Heart right ventricle (tissue), 16 donors: ENCODE measurements at regions not wholly inside any gene's neighbourhood (a gene's known extent, or its start where the extent isn't known, plus 50 kb on each side); places are given as distances from the start of the nearest gene placed in this dataset.
A peak's percentile ranks its signal among the peaks of the same experiment; 100 is the strongest.

Experiments
- ATAC-seq, 8 donors: fragments of 200-7000 bp; cut with Tn5 transposase; one replicate each; pipeline ENCODE4 v1.9.1; 2020; ENCODE audit warnings: mild to moderate bottlenecking in 8 of 8, moderate library complexity in 8 of 8, moderate number of reproducible peaks in 1 of 8
- DNase-seq, 2 donors: peaks; one replicate each; pipeline ENCODE4 v3.0.0-alpha.2; 2020
- H3K27ac ChIP-seq, 10 donors: fragments of 200-600 bp; sonication (generic) in 2 of 10; one replicate each; pipeline versions ENCODE4 v1.5.0 to v1.8.0; 2020 to 2022; ENCODE audit warnings: mild to moderate bottlenecking in 3 of 10
- H3K27me3 ChIP-seq, 7 donors: fragments of 200-600 bp; one replicate each; pipeline ENCODE4 v1.8.0; 2021 to 2022; ENCODE audit warnings: mild to moderate bottlenecking in 2 of 7
- H3K36me3 ChIP-seq, 9 donors: fragments of 200-600 bp; sonication (generic) in 1 of 9; one replicate each; pipeline versions ENCODE4 v1.5.0 to v1.8.0; 2020 to 2022; ENCODE audit warnings: mild to moderate bottlenecking in 2 of 9
- H3K4me1 ChIP-seq, 9 donors: fragments of 200-600 bp; sonication (generic) in 1 of 9; one replicate each; pipeline versions ENCODE4 v1.5.0 to v1.8.0; 2020 to 2022; ENCODE audit warnings: mild to moderate bottlenecking in 4 of 9
- H3K4me3 ChIP-seq, 10 donors: fragments of 200-600 bp; sonication (generic) in 2 of 10; one replicate each; pipeline versions ENCODE4 v1.5.0 to v1.8.0; 2020 to 2022; ENCODE audit warnings: mild to moderate bottlenecking in 7 of 10, moderate library complexity in 2 of 10
- H3K9me3 ChIP-seq, 11 donors: fragments of 200-600 bp in 10 of 11; sonication (generic) in 2 of 11; one replicate each; pipeline versions ENCODE4 v1.5.0 to v1.8.0; 2013 to 2022; ENCODE audit warnings: mild to moderate bottlenecking in 2 of 11, control low read depth in 1 of 11, moderate library complexity in 1 of 11
- CTCF ChIP-seq, 9 donors: fragments of 200-600 bp; sonication (generic) in 2 of 9; IDR thresholded peaks; one replicate each; pipeline versions ENCODE4 v1.5.0 to v1.8.0; 2021 to 2022; ENCODE audit warnings: antibody characterized with exemption in 9 of 9, mild to moderate bottlenecking in 5 of 9, moderate library complexity in 1 of 9
- WGBS, 2 donors: extraction: QIAGEN DNeasy Blood & Tissue Kit; methylation state at CpG; one replicate each; pipeline ENCODE4 v1.1.7; 2013; ENCODE audit warnings: inconsistent platforms in 1 of 2; 5-methylcytosine and 5-hydroxymethylcytosine counted together
- intact Hi-C, 10 donors: fragments of 100-400 bp; cut with DNase I; formaldehyde crosslinking; loops; one replicate each; pipeline versions ENCODE4 v1.11.1 to v1.14.2; 2022
- donor health status: Arrhythmogenic right ventricular cardiomyopathy.
- donor health status: ischemic (EF 13 %, LVEDD 7.1; RV severe dilation, severe dysfunction).
- donor health status: healthy with polysubstance abuse.
- donor health status: DM: no; HTN: yes; CAD: no.
- donor health status: DM: no; HTN: no; CAD: no.
- donor health status: ischemic (EF 25% LVEDD 6.9; RV normal size, moderate dysfunction).
- donor health status: ischemic (EF 25% LVEDD 5.7; RV mildly dilated, moderate dysfunction).
- donor health status: healthy.
- donor health status: DM: yes; HTN: yes; CAD: no.
- donor health status: Ischemic cardiomyopathy.
- donor health status: ischemic (EF 35%, LVEDD 5.7; RV mildly dilated, moderate dysfunction).
- donor health status: nonischemic (EF 11% LVEDD 7.7; RV severe dilation, severe dysfunction).
- donor health status: DM: yes; HTN: yes; CAD: no.
- donor health status: PGD.
- donor health status: ischemic (EF 29% LVEDD 5.4; RV normal size, mild dysfunction).
- donor health status: nonischemic (EF 23%, LVEDD 6.1; RV moderate dilation, normal function).

DNA sequence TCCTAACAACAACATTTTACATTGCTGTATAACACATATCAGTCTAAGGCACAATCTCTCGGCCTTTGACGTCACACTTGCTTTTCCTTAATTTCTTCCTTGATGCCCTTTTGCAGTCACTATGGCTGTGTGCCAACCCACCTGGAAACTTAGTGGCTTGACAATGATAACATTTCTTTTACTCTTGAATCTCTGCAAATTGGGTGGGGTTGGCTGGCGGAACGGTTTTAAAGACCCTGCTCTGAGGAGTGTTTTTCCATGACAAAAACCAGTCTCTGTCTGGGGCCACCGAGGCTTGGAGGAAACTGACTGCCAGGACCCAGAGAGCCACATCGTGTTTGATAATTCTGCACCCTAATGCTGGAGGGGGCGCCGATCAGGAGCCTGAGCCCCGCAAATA, 115.6 kb downstream of the KLF13 start:
- Histone ChIP-seq H3K27ac (peak overlapping the region in 4 of 10 donors; percentile 34 to 95 (median 87)), H3K27me3 (no peaks in the 10 kb centered on the region), H3K9me3 (no peaks in the 10 kb centered on the region), H3K4me1 (peaks cover 0 to 50% (median 13%) of the 10 kb centered on the region in 9 donors), H3K36me3 (no peaks in the 10 kb centered on the region), H3K4me3 (no peak overlapping the region)
- 77 to 81% methylated on average over 9 of the region's 9 CpGs for whole genome bisulfite sequencing, 2 donors
- no peak for DNase-seq
- no peak for TF ChIP-seq CTCF (IDR thresholded peaks at IDR 0.05)
- intact Hi-C loops: loop anchor here in 1 of 10 donors (5.0 kb wide), 1 partner anchor 45 kb away; no protein-coding TSS in a partner anchor
- ATAC-seq: no peak

- intact Hi-C loops: loop anchor here in 1 of 10 donors (5.0 kb wide), 1 partner anchor 45 kb away; no protein-coding TSS in a partner anchor
- Histone ChIP-seq H3K27ac (peak overlapping the region in 5 of 10 donors; percentile 34 to 95 (median 86)), H3K27me3 (no peaks in the 10 kb centered on the region), H3K4me1 (peaks cover 0 to 50% (median 13%) of the 10 kb centered on the region in 9 donors), H3K36me3 (no peaks in the 10 kb centered on the region), H3K9me3 (no peaks in the 10 kb centered on the region), H3K4me3 (no peak overlapping the region)
- ATAC-seq (peak in 5 of 8 donors; percentile 50 to 65 (median 55)), DNase-seq (peak in 1 of 2 donors; percentile 35)
- WGBS, 2 donors: 68 to 80% methylated on average over 4 of the region's 4 CpGs
- TF ChIP-seq CTCF (IDR thresholded peaks at IDR 0.05): peak in 4 of 9 donors; percentile 10 to 28 (median 20)
These were observed 116.1 kb downstream of the KLF13 start for GRCh38 chr15:31442699-31443111.

DNA sequence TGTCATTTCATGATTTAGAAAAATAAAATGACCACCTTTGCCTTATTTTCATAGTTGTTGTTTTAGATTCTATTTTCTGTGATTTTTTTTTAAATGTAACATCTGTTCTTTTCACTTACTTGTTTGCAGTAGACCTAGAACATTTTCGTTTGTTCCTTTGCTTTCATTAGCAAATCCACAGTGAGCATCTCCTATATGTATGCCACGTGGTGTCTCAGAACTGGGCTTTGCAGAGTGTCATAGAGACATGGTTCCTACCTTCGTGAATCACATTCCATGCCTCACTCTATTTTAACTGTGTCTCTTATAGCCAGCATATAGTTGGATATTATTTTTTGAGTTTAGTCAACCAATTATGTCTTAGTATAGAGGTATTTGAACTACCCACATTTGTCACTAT, 118.2 kb downstream of the KLF13 start:
- intact Hi-C loops: loop anchor here in 1 of 10 donors (5.0 kb wide), 1 partner anchor 42 kb away; no protein-coding TSS in a partner anchor
- H3K27me3 ChIP-seq: no peaks in the 10 kb centered on the region
- ATAC-seq (no peak), DNase-seq (no peak)
- H3K27ac ChIP-seq: no peak overlapping the region
- no peaks in the 10 kb centered on the region for H3K9me3 ChIP-seq
- WGBS, 2 donors: 91 to 94% methylated on average over 3 of the region's 3 CpGs
- peaks cover 0 to 54% (median 21%) of the 10 kb centered on the region in 9 donors for H3K4me1 ChIP-seq
- TF ChIP-seq CTCF (IDR thresholded peaks at IDR 0.05): no peak
- H3K4me3 ChIP-seq: no peak overlapping the region
- H3K36me3 ChIP-seq: no peaks in the 10 kb centered on the region

DNA sequence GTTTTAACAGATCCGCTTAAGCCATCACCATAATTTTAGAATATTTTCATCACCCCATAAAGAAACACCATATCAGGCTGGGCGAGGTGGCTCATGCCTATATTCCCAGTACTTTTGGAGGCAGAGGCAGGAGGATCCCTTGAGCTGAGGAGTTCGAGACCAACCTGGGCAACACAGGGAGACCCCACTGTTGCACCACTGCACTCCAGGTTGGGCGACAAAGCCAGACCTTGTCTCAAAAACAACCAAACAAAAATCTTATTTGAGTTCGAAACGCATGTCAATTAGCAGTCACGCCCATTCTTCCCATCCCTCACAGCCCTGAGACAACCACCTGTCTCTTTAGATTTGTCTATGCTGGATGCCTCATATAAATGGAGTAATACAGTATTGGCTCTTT, 119.9 kb downstream of the KLF13 start:
- ATAC-seq: no peak
- Histone ChIP-seq H3K36me3 (no peaks in the 10 kb centered on the region), H3K27ac (no peak overlapping the region), H3K9me3 (peaks cover 0 to 10% (median 0%) of the 10 kb centered on the region in 11 donors), H3K4me1 (peaks cover 0 to 37% (median 8%) of the 10 kb centered on the region in 9 donors), H3K4me3 (no peak overlapping the region), H3K27me3 (no peaks in the 10 kb centered on the region)
- DNase-seq: no peak
- intact Hi-C loops: no loop called here
- no peak for TF ChIP-seq CTCF (IDR thresholded peaks at IDR 0.05)
- 96 to 97% methylated on average over 7 of the region's 7 CpGs for WGBS, 2 donors
